Hematopoietic multipotent progenitor cell treated with erythropoietin and hydrocortisone succinate and interleukin-3 and kit ligand, for 4 days (in vitro differentiated cells): ENCODE measurements at regions not wholly inside any gene's neighbourhood (a gene's known extent, or its start where the extent isn't known, plus 50 kb on each side); places are given as distances from the start of the nearest gene placed in this dataset.

Experiments used
- DNase-seq: peaks from one replicate; pipeline ENCODE4 v3.0.0-alpha.2; 2015

DNA sequence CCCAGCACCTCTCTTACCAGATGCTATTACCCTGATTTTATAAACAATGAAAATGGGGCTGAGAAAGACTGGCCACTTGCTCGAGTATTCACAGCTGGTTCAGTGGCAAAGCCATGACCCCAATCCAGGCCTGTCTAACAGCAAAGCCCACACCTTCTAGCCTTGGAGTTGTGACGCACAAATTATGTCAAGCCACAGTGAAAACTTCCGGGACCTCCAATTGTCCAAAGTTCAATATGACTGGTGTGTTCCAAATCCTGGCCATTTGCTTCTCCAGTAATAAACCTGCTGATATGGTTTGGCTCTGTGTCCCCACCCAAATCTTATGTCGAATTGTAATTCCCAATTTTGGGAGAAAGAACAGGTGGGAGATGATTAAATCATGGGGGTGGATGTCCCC, 64.7 kb upstream of the RIOK3 start:
- DNase-seq: no peak

DNA sequence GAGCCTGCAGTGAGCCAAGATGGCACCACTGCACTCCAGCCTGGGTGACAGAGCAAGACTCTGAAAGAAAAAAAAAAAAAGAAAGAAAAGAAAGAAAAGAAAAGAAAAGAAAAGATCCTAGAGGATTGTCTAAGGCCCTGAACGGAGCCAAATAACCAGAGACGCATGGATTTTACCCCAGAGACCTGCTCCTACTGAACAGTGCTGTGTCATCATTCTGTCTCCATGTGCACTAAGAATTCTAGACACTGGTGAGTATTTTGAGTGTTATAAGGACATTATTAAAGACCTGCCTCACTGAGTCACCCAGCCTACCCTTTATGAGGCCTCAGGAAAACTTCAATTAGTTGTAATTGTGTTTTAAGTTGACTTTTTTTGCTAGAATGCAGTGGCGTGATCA, 61.9 kb upstream of the RIOK3 start:
- DNase-seq: no peak

DNA sequence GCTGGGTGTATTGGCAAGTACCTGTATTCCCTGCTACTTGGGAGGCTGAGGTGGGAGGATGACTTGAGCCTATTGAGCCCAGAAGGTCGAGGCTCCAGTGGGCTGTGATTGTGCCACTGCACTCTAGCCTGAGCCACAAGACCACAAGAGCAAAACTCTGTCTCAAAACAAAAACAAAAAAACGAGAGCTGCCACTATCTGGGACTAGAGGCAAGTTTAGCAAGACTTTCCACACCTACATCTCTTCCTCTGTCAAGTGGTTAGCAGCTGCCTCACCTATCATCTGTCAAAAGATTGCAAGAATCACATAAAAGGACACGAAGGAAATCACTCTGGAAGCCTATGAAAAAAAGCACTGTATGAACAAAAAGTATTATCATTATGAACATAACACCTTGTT, 55.2 kb upstream of the RIOK3 start:
- no peak for DNase-seq

DNA sequence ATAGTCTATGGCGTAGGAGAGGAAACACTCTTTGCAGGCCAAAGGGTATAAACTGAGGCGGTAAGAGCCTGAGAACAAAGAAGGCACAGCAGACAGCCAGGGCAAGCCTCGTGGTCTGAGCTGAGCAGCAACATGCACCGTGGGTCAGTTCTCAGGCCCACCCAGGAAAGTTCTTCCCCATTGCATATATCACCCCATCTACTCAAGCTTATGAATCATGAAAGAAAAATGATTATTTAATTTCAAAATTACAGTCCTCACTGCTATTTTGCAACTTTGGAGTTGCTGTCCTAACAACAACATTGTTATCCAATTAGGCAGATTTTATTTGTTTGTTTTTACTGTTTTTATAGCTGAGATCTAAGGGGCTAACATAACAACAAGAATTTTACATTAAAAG, 54.7 kb upstream of the RIOK3 start:
- no peak for DNase-seq

DNA sequence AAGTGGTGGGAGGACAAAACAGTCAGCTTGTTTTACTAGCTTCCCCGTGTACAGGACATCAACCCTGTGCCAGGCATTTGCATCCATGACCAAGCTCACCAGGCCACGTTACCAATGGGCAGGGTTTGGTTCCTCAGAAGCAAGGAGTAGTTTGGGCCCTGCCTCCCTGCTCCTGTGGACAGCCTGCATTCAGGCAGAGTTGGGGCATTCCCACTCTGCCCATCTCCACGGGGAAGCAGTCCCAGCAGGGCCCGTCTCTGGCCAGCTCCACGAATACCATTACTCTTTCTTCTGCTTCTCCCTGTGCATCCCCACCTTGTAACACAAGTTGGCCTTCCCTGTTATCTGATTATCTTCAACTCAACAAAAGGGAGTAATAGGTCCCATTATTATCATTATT, 54.0 kb upstream of the RIOK3 start:
- no peak for DNase-seq

DNA sequence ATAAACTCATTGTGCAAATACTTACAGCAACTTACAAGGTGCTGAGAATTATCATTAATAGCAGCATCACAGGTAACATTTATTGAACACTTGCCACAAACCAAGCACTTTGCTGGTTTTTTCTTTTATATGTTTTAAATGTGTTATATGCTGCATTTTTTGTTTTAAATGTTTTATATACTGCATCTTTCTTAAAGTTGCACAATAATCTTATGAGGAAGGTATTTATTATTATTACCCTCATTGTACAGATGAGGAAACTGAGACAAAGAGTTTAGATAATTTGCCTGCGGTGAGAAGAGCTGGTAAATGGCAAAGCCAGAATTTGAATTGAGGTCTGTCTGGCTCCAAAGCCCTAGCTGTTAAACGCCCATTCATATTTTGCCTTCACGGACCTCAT, 52.2 kb upstream of the RIOK3 start:
- no peak for DNase-seq

DNA sequence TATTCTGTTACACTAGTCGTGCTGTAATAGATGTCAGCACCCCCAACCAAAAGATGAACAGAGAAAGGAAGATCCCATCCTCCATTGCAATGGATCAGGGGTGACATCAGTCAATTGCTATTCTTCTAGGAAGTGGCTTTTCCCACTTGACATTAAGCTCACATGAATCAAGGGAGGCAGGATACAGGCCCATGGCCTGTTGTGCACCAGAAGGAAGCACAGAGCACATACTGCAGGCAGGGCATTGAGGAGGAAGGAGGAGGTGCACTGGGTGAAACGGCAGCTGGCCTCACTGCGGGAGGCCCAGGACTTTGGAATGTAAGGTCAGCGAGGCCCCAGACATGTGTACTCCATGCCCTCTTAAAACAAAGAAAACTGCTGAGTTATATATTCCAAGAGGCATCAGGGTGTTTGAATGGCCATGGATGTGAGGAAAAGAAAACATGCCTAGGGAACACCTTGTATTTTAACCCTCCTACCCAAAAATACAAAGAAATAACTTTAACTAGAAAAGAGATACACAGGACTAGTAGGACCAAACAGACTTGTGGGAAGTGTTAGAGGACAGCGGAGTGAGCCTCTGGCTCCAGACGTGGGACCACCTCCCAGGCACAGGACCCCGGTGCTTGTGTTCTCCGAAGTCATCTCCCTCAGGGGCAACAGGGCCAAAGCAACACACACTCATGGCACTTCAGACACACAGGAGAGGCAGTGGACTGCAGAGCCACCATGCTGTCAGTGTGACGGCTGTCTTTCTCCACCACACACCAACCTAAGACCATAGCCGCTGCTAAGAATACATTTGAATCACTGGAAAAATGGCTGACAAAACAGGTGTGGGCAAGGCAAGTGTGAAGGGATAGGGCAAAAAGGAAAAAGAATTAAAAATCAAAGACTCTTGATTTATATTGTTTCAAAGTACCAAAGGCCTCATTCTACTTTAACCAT, 51.4 kb upstream of the RIOK3 start:
- DNase-seq: no peak
